ENCODE measurements at regions not wholly inside any gene's neighbourhood (a gene's known extent, or its start where the extent isn't known, plus 50 kb on each side); places are given as distances from the start of the nearest gene placed in this dataset.

DNA sequence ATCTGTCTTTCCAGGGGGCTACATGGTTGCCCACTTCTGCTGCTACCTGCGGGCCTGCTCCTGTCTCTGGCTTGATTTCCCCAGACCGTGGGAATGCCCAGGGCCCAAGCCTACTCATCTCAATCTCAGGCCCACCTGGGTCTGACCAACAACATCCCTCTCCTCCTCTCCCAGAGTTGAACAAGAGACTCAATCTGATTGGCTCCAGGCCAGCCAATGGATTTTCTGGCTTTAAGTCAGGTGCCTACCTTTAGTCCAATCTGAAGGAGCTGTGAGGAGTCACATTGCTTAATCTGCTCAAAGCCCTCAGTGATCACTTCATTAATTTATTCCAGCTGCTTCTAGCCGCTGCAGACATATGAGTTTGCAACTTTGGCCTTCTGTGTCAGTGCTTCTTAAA, 162.4 kb upstream of the KCNG1 start:
- no peak for DNase-seq
- no peaks in the 10 kb centered on the region for H3K27me3 ChIP-seq (ENCODE audit: control insufficient read depth, insufficient read depth, low read length, poor library complexity, severe bottlenecking)
- H3K36me3 ChIP-seq (ENCODE audit: control insufficient read depth, insufficient read depth, low read length), result no peaks in the 10 kb centered on the region
- H3K4me1 ChIP-seq (ENCODE audit: control insufficient read depth, insufficient read depth, low read length), result peaks cover 15% of the 10 kb centered on the region
- no peak overlapping the region for H3K27ac ChIP-seq (ENCODE audit: low read depth, low read length)
- peaks cover 7% of the 10 kb centered on the region for H3K27me3 Mint-ChIP-seq (ENCODE audit: insufficient read depth)
- TF ChIP-seq, protein P1, sequence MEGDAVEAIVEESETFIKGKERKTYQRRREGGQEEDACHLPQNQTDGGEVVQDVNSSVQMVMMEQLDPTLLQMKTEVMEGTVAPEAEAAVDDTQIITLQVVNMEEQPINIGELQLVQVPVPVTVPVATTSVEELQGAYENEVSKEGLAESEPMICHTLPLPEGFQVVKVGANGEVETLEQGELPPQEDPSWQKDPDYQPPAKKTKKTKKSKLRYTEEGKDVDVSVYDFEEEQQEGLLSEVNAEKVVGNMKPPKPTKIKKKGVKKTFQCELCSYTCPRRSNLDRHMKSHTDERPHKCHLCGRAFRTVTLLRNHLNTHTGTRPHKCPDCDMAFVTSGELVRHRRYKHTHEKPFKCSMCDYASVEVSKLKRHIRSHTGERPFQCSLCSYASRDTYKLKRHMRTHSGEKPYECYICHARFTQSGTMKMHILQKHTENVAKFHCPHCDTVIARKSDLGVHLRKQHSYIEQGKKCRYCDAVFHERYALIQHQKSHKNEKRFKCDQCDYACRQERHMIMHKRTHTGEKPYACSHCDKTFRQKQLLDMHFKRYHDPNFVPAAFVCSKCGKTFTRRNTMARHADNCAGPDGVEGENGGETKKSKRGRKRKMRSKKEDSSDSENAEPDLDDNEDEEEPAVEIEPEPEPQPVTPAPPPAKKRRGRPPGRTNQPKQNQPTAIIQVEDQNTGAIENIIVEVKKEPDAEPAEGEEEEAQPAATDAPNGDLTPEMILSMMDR (conservative IDR thresholded peaks at IDR 0.05), result no peak
- WGBS, 2 experiments (ENCODE audit: insufficient coverage in 1 of 2, insufficient read length in 1 of 2), result 96% methylated on average over 2 to 3 of the region's 3 CpGs
- H3K9ac ChIP-seq (ENCODE audit: extremely low read depth, low read length, poor library complexity, severe bottlenecking), result no peak overlapping the region
- H3K9me3 Mint-ChIP-seq, result no peaks in the 10 kb centered on the region
- H3K9me3 ChIP-seq (ENCODE audit: control insufficient read depth, low read length), result no peaks in the 10 kb centered on the region
- peaks cover 14% of the 10 kb centered on the region for H3K4me1 Mint-ChIP-seq
- H3K36me3 Mint-ChIP-seq (ENCODE audit: low read depth), result no peaks in the 10 kb centered on the region
- no peak overlapping the region for H3K4me3 Mint-ChIP-seq
- no peak overlapping the region for H3K4me3 ChIP-seq (ENCODE audit: low read length)
- H3K27ac Mint-ChIP-seq, result no peak overlapping the region

DNA sequence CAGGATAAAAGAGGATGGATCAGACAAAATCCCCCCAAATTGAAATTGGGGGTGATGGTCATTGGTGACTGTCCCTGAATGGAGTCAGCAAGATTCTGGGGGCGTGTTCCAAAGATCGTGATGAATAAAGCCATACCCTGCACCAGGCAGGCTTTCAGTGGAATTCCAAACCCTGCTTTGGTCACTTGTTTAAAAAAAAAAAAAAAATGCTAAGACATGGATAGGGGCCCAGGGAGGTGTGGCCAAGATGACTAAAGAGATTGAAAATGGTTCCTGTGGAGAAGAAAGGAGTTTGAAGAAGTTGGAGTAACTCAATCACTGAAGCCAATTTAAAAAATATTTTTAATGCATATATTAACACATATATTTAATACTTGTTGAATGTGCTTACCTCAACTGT, 161.4 kb upstream of the KCNG1 start:
- Histone ChIP-seq H3K9ac (ENCODE audit: extremely low read depth, low read length, poor library complexity, severe bottlenecking) (no peak overlapping the region), H3K27ac (ENCODE audit: low read depth, low read length) (no peak overlapping the region), H3K9me3 (ENCODE audit: control insufficient read depth, low read length) (no peaks in the 10 kb centered on the region), H3K27me3 (ENCODE audit: control insufficient read depth, insufficient read depth, low read length, poor library complexity, severe bottlenecking) (no peaks in the 10 kb centered on the region), H3K4me3 (ENCODE audit: low read length) (no peak overlapping the region), H3K36me3 (ENCODE audit: control insufficient read depth, insufficient read depth, low read length) (no peaks in the 10 kb centered on the region), H3K4me1 (ENCODE audit: control insufficient read depth, insufficient read depth, low read length) (peaks cover 15% of the 10 kb centered on the region)
- H3K27ac Mint-ChIP-seq, result no peak overlapping the region
- no peak for DNase-seq
- no peaks in the 10 kb centered on the region for H3K9me3 Mint-ChIP-seq
- H3K36me3 Mint-ChIP-seq (ENCODE audit: low read depth), result no peaks in the 10 kb centered on the region
- H3K4me3 Mint-ChIP-seq, result no peak overlapping the region
- peaks cover 14% of the 10 kb centered on the region for H3K4me1 Mint-ChIP-seq
- H3K27me3 Mint-ChIP-seq (ENCODE audit: insufficient read depth), result peaks cover 7% of the 10 kb centered on the region
- TF ChIP-seq, protein P1 (conservative IDR thresholded peaks at IDR 0.05), result no peak
- WGBS, 2 experiments (ENCODE audit: insufficient coverage in 1 of 2, insufficient read length in 1 of 2), result 80 to 90% methylated on average over 2 of the region's 2 CpGs

DNA sequence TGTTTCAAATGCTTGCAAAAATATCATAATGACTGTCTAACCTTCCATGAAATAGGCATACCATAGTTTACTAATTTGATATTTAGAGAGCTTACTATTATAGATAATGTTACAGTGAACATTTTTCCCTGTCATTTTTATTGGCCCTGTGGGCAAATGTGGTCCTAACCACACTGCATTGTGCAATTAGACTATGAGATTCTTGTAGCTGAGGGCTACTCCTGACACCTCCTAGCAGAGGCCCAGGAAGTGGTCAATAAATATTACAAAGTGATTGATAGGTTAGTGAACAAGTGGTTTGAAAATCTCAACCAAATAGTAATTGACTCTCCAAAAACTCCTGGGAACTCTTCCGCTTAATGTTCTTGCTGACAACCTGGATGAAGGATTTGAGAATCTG, 160.5 kb upstream of the KCNG1 start:
- Mint-ChIP-seq H3K4me3 (no peak overlapping the region), H3K9me3 (no peaks in the 10 kb centered on the region), H3K4me1 (peaks cover 14% of the 10 kb centered on the region), H3K27ac (no peak overlapping the region), H3K36me3 (ENCODE audit: low read depth) (no peaks in the 10 kb centered on the region), H3K27me3 (ENCODE audit: insufficient read depth) (peaks cover 4% of the 10 kb centered on the region)
- TF ChIP-seq, protein P1 (conservative IDR thresholded peaks at IDR 0.05), result no peak
- H3K9me3 ChIP-seq (ENCODE audit: control insufficient read depth, low read length), result no peaks in the 10 kb centered on the region
- H3K27me3 ChIP-seq (ENCODE audit: control insufficient read depth, insufficient read depth, low read length, poor library complexity, severe bottlenecking), result no peaks in the 10 kb centered on the region
- H3K27ac ChIP-seq (ENCODE audit: low read depth, low read length), result no peak overlapping the region
- H3K9ac ChIP-seq (ENCODE audit: extremely low read depth, low read length, poor library complexity, severe bottlenecking), result no peak overlapping the region
- no peak for DNase-seq
- H3K36me3 ChIP-seq (ENCODE audit: control insufficient read depth, insufficient read depth, low read length), result no peaks in the 10 kb centered on the region
- no peak overlapping the region for H3K4me3 ChIP-seq (ENCODE audit: low read length)
- H3K4me1 ChIP-seq (ENCODE audit: control insufficient read depth, insufficient read depth, low read length), result peaks cover 15% of the 10 kb centered on the region
- WGBS, 2 experiments (ENCODE audit: insufficient coverage in 1 of 2, insufficient read length in 1 of 2), result 100% methylated on average over 1 of the region's 1 CpG

Data from endodermal cell (in vitro differentiated cells).